PC-9 (cell line): ENCODE measurements at regions not wholly inside any gene's neighbourhood (a gene's known extent, or its start where the extent isn't known, plus 50 kb on each side); places are given as distances from the start of the nearest gene placed in this dataset.

Experiments
- BruUV-seq: library from RNA; stranded (reverse); fragments of 400-500 nt; replicated peaks from 2 replicates; lab custom pipeline; 2021; lab: Mats Ljungman, UMichigan
- CTCF ChIA-PET: fragments of 300-600 bp; sonication (Branson Sonifier 250); formaldehyde crosslinking; loops from one replicate; lab custom pipeline; 2022; ENCODE audit warnings: antibody characterized with exemption; lab: Charles Lee
- POLR2A ChIA-PET: fragments of 300-600 bp; sonication (Branson Sonifier 250); formaldehyde crosslinking; loops from one replicate; lab custom pipeline; 2022; ENCODE audit warnings: antibody characterized with exemption; ENCODE audit not compliant: unreplicated experiment; lab: Charles Lee
- DNase-seq, 2 experiments: peaks; one replicate each; pipeline versions ENCODE4 v3.0.0 to v3.0.0-alpha.2; 2015 to 2022; ENCODE audit warnings: mixed read lengths in 1 of 2
- H2AFZ ChIP-seq: fragments of 200-600 bp; sonication (generic); 2 replicates; pipeline ENCODE4 v1.8.1; 2017; ENCODE audit warnings: antibody characterized with exemption
- H3F3A ChIP-seq: fragments of 200-600 bp; sonication (generic); 2 replicates; pipeline ENCODE4 v1.8.1; 2017; ENCODE audit warnings: antibody characterized with exemption, mild to moderate bottlenecking, low read depth; ENCODE audit not compliant: insufficient read depth
- H3K27ac ChIP-seq: fragments of 200-600 bp; sonication (generic); 2 replicates; pipeline ENCODE4 v1.6.1; 2016; ENCODE audit warnings: mixed run types
- H3K27me3 ChIP-seq: fragments of 200-600 bp; sonication (generic); 2 replicates; pipeline ENCODE4 v1.6.1; 2016; ENCODE audit warnings: low read depth, mixed run types; ENCODE audit not compliant: insufficient read depth
- H3K36me3 ChIP-seq: fragments of 200-600 bp; sonication (generic); 2 replicates; pipeline ENCODE4 v1.6.1; 2016; ENCODE audit warnings: low read depth, mixed run types
- H3K4me1 ChIP-seq: fragments of 200-600 bp; sonication (generic); replicated peaks from 2 replicates; pipeline ENCODE4 v1.6.1; 2016; ENCODE audit warnings: mixed run types; ENCODE audit not compliant: insufficient read depth
- H3K4me2 ChIP-seq: fragments of 200-600 bp; sonication (generic); 2 replicates; pipeline ENCODE4 v1.6.1; 2017; ENCODE audit warnings: mixed run types
- H3K4me3 ChIP-seq: fragments of 200-600 bp; sonication (generic); 2 replicates; pipeline ENCODE4 v1.6.1; 2016; ENCODE audit warnings: mixed run types
- H3K79me2 ChIP-seq: fragments of 200-600 bp; sonication (generic); 2 replicates; pipeline ENCODE4 v1.6.1; 2017; ENCODE audit warnings: low read depth, mixed run types
- H3K9me2 ChIP-seq: fragments of 200-600 bp; sonication (generic); 2 replicates; pipeline ENCODE4 v1.8.1; 2017; ENCODE audit warnings: mild to moderate bottlenecking; ENCODE audit not compliant: insufficient read depth
- H3K9me3 ChIP-seq: fragments of 200-600 bp; sonication (generic); 2 replicates; pipeline ENCODE4 v1.8.1; 2016; ENCODE audit warnings: low read depth; ENCODE audit not compliant: insufficient read depth
- H4K20me1 ChIP-seq: fragments of 200-600 bp; sonication (generic); 2 replicates; pipeline ENCODE4 v1.8.1; 2017; ENCODE audit not compliant: insufficient read depth
- CTCF ChIP-seq: fragments of 200-600 bp; sonication (generic); conservative IDR thresholded peaks from 2 replicates; pipeline ENCODE4 v1.6.1; 2017; ENCODE audit warnings: mixed run types, antibody characterized with exemption, mild to moderate bottlenecking, moderate library complexity
- EZH2 ChIP-seq: fragments of 200-600 bp; sonication (generic); IDR thresholded peaks from 2 replicates; pipeline ENCODE4 v1.8.0; 2017; ENCODE audit warnings: antibody characterized with exemption, low read depth
- intact Hi-C: fragments of 100-400 bp; cut with micrococcal nuclease; formaldehyde crosslinking; loops from one replicate; pipeline ENCODE4 v1.10.0; 2022; ENCODE audit not compliant: unreplicated experiment

GRCh38 chr18:22015156-22015555, 154.2 kb upstream of the GATA6 start:
- Histone ChIP-seq H3K4me2 (no peak overlapping the region), H3K36me3 (no peaks in the 10 kb centered on the region), H3K9me2 (no peaks in the 10 kb centered on the region), H3F3A (no peaks in the 10 kb centered on the region), H3K4me3 (no peak overlapping the region), H2AFZ (no peak overlapping the region), H3K27ac (no peak overlapping the region), H3K27me3 (no peaks in the 10 kb centered on the region), H3K9me3 (no peaks in the 10 kb centered on the region), H4K20me1 (no peaks in the 10 kb centered on the region), H3K79me2 (no peaks in the 10 kb centered on the region), H3K4me1 (no peaks in the 10 kb centered on the region)
- intact Hi-C loops, result no loop called here
- no peak for DNase-seq
- CTCF ChIA-PET, result no interaction called here
- TF ChIP-seq CTCF (no peak), EZH2 (no peak)
- POLR2A ChIA-PET, result no interaction called here
- BruUV-seq, result no TSS peak

GRCh38 chr18:22018366-22018765, 151.0 kb upstream of the GATA6 start:
- Histone ChIP-seq H3K4me1 (no peaks in the 10 kb centered on the region), H3K27ac (no peak overlapping the region), H3K27me3 (no peaks in the 10 kb centered on the region), H2AFZ (no peak overlapping the region), H3K79me2 (no peaks in the 10 kb centered on the region), H3K9me2 (no peaks in the 10 kb centered on the region), H3K9me3 (no peaks in the 10 kb centered on the region), H3K4me3 (no peak overlapping the region), H3F3A (no peaks in the 10 kb centered on the region), H4K20me1 (no peaks in the 10 kb centered on the region), H3K4me2 (no peak overlapping the region), H3K36me3 (no peaks in the 10 kb centered on the region)
- DNase-seq, result no peak
- BruUV-seq, result no TSS peak
- no peak for TF ChIP-seq CTCF
- ChIA-PET CTCF (no interaction called here), POLR2A (no interaction called here)
- intact Hi-C loops, result no loop called here

- Histone ChIP-seq H3F3A (no peaks in the 10 kb centered on the region), H3K79me2 (no peaks in the 10 kb centered on the region), H3K4me2 (no peak overlapping the region), H3K9me3 (no peaks in the 10 kb centered on the region), H3K4me3 (no peak overlapping the region), H3K27me3 (no peaks in the 10 kb centered on the region), H3K36me3 (no peaks in the 10 kb centered on the region), H3K9me2 (no peaks in the 10 kb centered on the region), H3K4me1 (no peaks in the 10 kb centered on the region), H3K27ac (no peak overlapping the region), H2AFZ (no peak overlapping the region), H4K20me1 (no peaks in the 10 kb centered on the region)
- no peak for DNase-seq
- BruUV-seq, result no TSS peak
- TF ChIP-seq EZH2 (no peak), CTCF (no peak)
- ChIA-PET POLR2A (no interaction called here), CTCF (no interaction called here)
- intact Hi-C loops, result no loop called here
Observed at GRCh38 chr18:22019193-22019592, 150.2 kb upstream of the GATA6 start.
